ENCODE measurements at regions not wholly inside any gene's neighbourhood (a gene's known extent, or its start where the extent isn't known, plus 50 kb on each side); places are given as distances from the start of the nearest gene placed in this dataset.

- WGBS (ENCODE audit: extremely low coverage, insufficient read length, low lambda C conversion rate), result no CpG with 5 or more reads among the region's 1 CpG
- Histone ChIP-seq H2AK5ac (ENCODE audit: insufficient read length, low read length) (no peak overlapping the region), H4K91ac (ENCODE audit: insufficient read length, low read depth, low read length) (no peak overlapping the region), H3K4me1 (ENCODE audit: insufficient read depth, low read length) (no peaks in the 10 kb centered on the region), H3K27ac (ENCODE audit: insufficient read length, low read depth, low read length) (no peak overlapping the region), H3K18ac (ENCODE audit: insufficient read length, low read depth, low read length) (no peak overlapping the region), H3K4ac (ENCODE audit: low read depth, low read length) (no peak overlapping the region), H4K20me1 (ENCODE audit: control insufficient read depth, insufficient read depth, insufficient read length) (no peaks in the 10 kb centered on the region), H3K23ac (ENCODE audit: insufficient read length, low read depth, low read length) (no peak overlapping the region), H2AFZ (ENCODE audit: low read length) (no peak overlapping the region), H2BK120ac (ENCODE audit: low read depth, low read length, poor library complexity, severe bottlenecking) (no peak overlapping the region), H3K79me1 (ENCODE audit: insufficient read depth, low read depth, low read length, poor library complexity, severe bottlenecking) (no peaks in the 10 kb centered on the region), H3K79me2 (ENCODE audit: insufficient read depth, low read length) (no peaks in the 10 kb centered on the region), H2BK20ac (ENCODE audit: low read depth, low read length, poor library complexity, severe bottlenecking) (no peak overlapping the region), H3K14ac (ENCODE audit: insufficient read depth, low read length) (no peak overlapping the region), H2BK15ac (ENCODE audit: low read depth, low read length) (no peak overlapping the region), H4K8ac (replicated peaks; ENCODE audit: insufficient read length, low read depth, low read length) (no peak overlapping the region), H4K5ac (ENCODE audit: insufficient read length, low read depth, low read length) (no peak overlapping the region), H3K27me3 (ENCODE audit: insufficient read depth, low read length) (no peaks in the 10 kb centered on the region), H3K23me2 (ENCODE audit: insufficient read length, low read depth, low read length, poor library complexity, severe bottlenecking) (no peaks in the 10 kb centered on the region), H3K9ac (ENCODE audit: extremely low read depth, insufficient read length, low read length) (no peak overlapping the region), H3K4me2 (ENCODE audit: insufficient read depth, insufficient read length, low read length) (no peak overlapping the region), H2BK5ac (ENCODE audit: insufficient read length, low read length) (no peak overlapping the region), H3K9me3 (ENCODE audit: control insufficient read depth, low read depth, low read length) (no peaks in the 10 kb centered on the region), H2BK12ac (ENCODE audit: insufficient read length, low read depth, low read length) (no peak overlapping the region), H3K56ac (ENCODE audit: insufficient read length, low read depth, low read length) (no peak overlapping the region), H3T11ph (ENCODE audit: low read length) (no peak overlapping the region)
- Mint-ChIP-seq H3K27ac (no peak overlapping the region), H3K36me3 (ENCODE audit: insufficient read depth in 1 of 3, low read depth in 3 of 3) (no peaks in the 10 kb centered on the region), H3K4me1 (no peaks in the 10 kb centered on the region), H3K9me3 (no peaks in the 10 kb centered on the region; a peak in 1 of 5 replicates), H3K27me3 (ENCODE audit: low read depth) (no peaks in the 10 kb centered on the region), H3K4me3 (no peak overlapping the region)
- no peak for TF ChIP-seq CTCF (conservative IDR thresholded peaks at IDR 0.05)
- DNase-seq, result no peak
Measured at GRCh38 chr12:86852451-86852850, 596.3 kb upstream of the MGAT4C start.
